ENCODE measurements at regions not wholly inside any gene's neighbourhood (a gene's known extent, or its start where the extent isn't known, plus 50 kb on each side); places are given as distances from the start of the nearest gene placed in this dataset.

- Histone ChIP-seq H3K27me3 (ENCODE audit: low read length) (no peaks in the 10 kb centered on the region), H3K36me3 (ENCODE audit: low read length) (no peaks in the 10 kb centered on the region), H3K27ac (ENCODE audit: low read depth, low read length) (no peak overlapping the region), H3K79me2 (ENCODE audit: insufficient read depth, low read length) (no peaks in the 10 kb centered on the region), H3K9me2 (replicated peaks; ENCODE audit: insufficient read depth, low read length) (no peaks in the 10 kb centered on the region; the same call in 1 of the 2 replicates), H3K4me2 (ENCODE audit: low read depth, low read length, poor library complexity, severe bottlenecking) (no peak overlapping the region), H2AFZ (ENCODE audit: low read depth, low read length, severe bottlenecking) (no peak overlapping the region), H4K20me1 (ENCODE audit: low read depth, low read length) (no peaks in the 10 kb centered on the region), H3K9me3 (ENCODE audit: insufficient read depth, low read length) (0 out of 2 replicates have a peak, but pooled peaks cover 5% of the 10 kb centered on the region), H3K9ac (ENCODE audit: low read length) (no peak overlapping the region), H3K4me3 (ENCODE audit: insufficient read depth, low read length, poor library complexity, severe bottlenecking) (no peak overlapping the region), H3F3A (ENCODE audit: insufficient read depth) (no peaks in the 10 kb centered on the region)
- TF ChIP-seq EZH2phosphoT487 (conservative IDR thresholded peaks at IDR 0.05; ENCODE audit: low read length), result no peak
- no peak for TF ChIP-seq CTCF (IDR thresholded peaks at IDR 0.05; ENCODE audit: insufficient read depth, low read length, poor library complexity, severe bottlenecking)
These were observed 1186.3 kb upstream of the CELF4 start for GRCh38 chr18:38751898-38752297.

GRCh38 chr18:38751211-38751610 is 1185.6 kb upstream of the CELF4 start:
- H3K4me2 ChIP-seq (ENCODE audit: low read depth, low read length, poor library complexity, severe bottlenecking), result no peak overlapping the region
- no peak overlapping the region for H3K27ac ChIP-seq (ENCODE audit: low read depth, low read length)
- no peak overlapping the region for H2AFZ ChIP-seq (ENCODE audit: low read depth, low read length, severe bottlenecking)
- no peak overlapping the region for H3K4me3 ChIP-seq (ENCODE audit: insufficient read depth, low read length, poor library complexity, severe bottlenecking)
- H3K9me2 ChIP-seq (replicated peaks; ENCODE audit: insufficient read depth, low read length), result no peaks in the 10 kb centered on the region; the same call in 1 of the 2 replicates
- 0 out of 2 replicates have a peak, but pooled peaks cover 5% of the 10 kb centered on the region for H3K9me3 ChIP-seq (ENCODE audit: insufficient read depth, low read length)
- H3K27me3 ChIP-seq (ENCODE audit: low read length), result no peaks in the 10 kb centered on the region
- no peaks in the 10 kb centered on the region for H3K36me3 ChIP-seq (ENCODE audit: low read length)
- no peaks in the 10 kb centered on the region for H3F3A ChIP-seq (ENCODE audit: insufficient read depth)
- no peak for TF ChIP-seq CTCF (IDR thresholded peaks at IDR 0.05; ENCODE audit: insufficient read depth, low read length, poor library complexity, severe bottlenecking)
- TF ChIP-seq EZH2phosphoT487 (conservative IDR thresholded peaks at IDR 0.05; ENCODE audit: low read length), result no peak
- H3K9ac ChIP-seq (ENCODE audit: low read length), result no peak overlapping the region
- no peaks in the 10 kb centered on the region for H3K79me2 ChIP-seq (ENCODE audit: insufficient read depth, low read length)
- H4K20me1 ChIP-seq (ENCODE audit: low read depth, low read length), result no peaks in the 10 kb centered on the region

GRCh38 chr18:38750751-38751150 is 1185.2 kb upstream of the CELF4 start:
- Histone ChIP-seq H4K20me1 (ENCODE audit: low read depth, low read length) (no peaks in the 10 kb centered on the region), H3K79me2 (ENCODE audit: insufficient read depth, low read length) (no peaks in the 10 kb centered on the region), H3K9me2 (replicated peaks; ENCODE audit: insufficient read depth, low read length) (no peaks in the 10 kb centered on the region; the same call in 1 of the 2 replicates), H3K4me2 (ENCODE audit: low read depth, low read length, poor library complexity, severe bottlenecking) (no peak overlapping the region), H3K27ac (ENCODE audit: low read depth, low read length) (no peak overlapping the region), H3K27me3 (ENCODE audit: low read length) (no peaks in the 10 kb centered on the region), H3K9ac (ENCODE audit: low read length) (no peak overlapping the region), H3F3A (ENCODE audit: insufficient read depth) (no peaks in the 10 kb centered on the region), H3K4me3 (ENCODE audit: insufficient read depth, low read length, poor library complexity, severe bottlenecking) (no peak overlapping the region), H3K36me3 (ENCODE audit: low read length) (no peaks in the 10 kb centered on the region), H2AFZ (ENCODE audit: low read depth, low read length, severe bottlenecking) (no peak overlapping the region), H3K9me3 (ENCODE audit: insufficient read depth, low read length) (0 out of 2 replicates have a peak, but pooled peaks cover 5% of the 10 kb centered on the region)
- TF ChIP-seq EZH2phosphoT487 (conservative IDR thresholded peaks at IDR 0.05; ENCODE audit: low read length), result no peak
- TF ChIP-seq CTCF (IDR thresholded peaks at IDR 0.05; ENCODE audit: insufficient read depth, low read length, poor library complexity, severe bottlenecking), result no peak

Data from SU-DHL-6 (cell line).